ENCODE measurements at regions not wholly inside any gene's neighbourhood (a gene's known extent, or its start where the extent isn't known, plus 50 kb on each side); places are given as distances from the start of the nearest gene placed in this dataset.
"Not testable (repeated sequence)": the region's sequence is repeated elsewhere in the genome, so short reads cannot be mapped to it uniquely, and the experiment has no call there.

DNA sequence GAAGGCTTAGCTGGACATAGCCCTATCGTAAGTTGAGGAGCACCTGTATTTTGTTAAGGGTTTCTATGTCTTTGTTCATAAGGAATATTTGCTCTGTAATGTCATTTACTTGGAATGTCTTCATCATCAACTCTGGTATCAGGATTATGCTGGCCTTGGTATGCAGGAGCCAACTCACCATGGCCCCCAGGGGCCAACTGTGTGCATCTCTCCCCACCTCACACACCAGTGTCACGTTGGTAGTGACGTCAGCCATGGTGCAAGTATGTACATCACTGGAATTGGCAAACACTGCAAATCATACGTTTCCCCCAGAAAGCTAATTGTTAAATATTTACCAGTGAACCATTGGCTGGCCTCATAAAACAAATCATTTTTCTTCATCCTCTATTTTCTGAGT lies 70.8 kb downstream of the YTHDF1 start:
- DNase-seq, result no peak

DNA sequence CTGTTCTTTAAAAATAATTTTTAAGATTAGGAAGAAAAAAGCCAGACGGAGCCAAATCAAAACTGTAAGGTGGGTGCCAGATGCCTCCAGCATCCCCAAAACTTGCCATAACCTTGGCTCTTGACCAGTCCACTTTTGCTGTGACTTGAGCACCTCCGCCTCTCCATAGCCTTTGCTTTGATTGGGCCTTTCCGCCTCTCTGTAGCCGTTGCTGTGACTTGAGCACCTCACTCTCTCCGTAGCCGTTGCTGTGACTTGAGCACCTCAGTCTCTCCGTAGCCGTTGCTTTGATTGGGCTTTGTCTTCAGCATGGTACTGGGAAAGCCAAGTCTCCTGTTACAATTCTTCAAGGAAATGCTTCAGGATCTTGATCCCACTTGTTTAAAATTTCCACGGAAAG lies 73.0 kb downstream of the YTHDF1 start:
- no peak for DNase-seq

DNA sequence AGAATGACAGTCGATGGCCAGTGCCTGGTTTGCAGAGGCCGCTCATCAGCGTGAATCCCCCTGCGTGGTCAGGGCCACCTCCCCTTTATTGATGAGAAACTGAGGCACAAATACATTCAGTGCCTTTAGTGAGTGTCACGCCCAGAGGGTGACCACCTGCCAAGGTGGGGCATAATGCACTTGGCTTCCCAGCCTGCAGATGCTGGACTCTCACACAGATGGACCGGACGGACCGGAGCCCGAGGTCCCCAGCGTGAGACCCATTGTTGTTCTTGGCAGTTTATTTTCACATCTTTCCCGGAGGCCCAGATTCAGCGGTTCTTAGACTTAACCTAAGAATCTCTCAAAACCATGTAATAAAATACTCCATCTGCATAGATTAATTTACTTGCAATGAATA lies 74.4 kb downstream of the YTHDF1 start:
- no peak for DNase-seq

DNA sequence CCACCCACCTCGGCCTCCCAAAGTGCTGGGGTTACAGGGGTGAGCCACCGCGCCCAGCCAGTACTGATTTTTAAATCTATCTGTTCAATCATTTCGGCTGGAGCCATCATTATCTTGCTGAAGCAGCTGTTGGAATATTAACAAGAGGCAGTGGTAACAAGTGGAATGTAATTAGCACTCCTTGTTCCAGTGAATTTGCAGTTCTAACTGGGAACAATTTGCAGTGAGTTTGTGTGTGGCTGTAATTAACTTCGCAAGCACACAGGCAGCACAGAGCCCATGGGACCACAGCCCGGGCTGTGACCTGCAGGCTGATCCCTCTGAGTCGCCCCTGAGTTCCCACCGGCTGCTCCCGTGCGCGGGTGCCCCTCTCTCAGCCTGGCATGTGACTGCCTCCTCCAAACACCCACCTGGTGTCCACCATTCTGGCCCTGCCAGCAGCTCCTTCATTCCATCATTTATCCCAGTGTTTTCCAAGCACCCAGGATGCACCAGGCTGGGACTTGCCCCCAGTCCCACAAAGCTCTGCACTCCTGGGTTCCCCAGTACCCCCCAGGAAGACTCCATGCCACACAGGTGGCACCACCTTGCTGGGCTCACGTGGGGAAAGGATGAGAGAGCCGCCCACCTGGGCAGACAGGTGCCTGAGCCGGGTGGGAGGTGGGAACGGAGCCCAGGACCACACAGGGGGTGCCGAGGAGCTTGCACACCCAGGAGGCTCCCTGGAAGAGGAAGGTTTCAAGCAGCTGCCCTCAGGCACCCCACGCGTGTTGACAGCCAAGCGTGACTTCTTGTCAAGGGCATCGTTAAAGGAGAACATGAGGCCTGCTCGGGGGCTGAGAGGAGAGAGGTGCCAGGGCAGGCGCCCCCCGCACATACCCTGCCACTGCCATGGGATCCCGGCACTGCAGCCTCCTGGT lies 75.2 kb downstream of the YTHDF1 start:
- DNase-seq, result no peak

DNA sequence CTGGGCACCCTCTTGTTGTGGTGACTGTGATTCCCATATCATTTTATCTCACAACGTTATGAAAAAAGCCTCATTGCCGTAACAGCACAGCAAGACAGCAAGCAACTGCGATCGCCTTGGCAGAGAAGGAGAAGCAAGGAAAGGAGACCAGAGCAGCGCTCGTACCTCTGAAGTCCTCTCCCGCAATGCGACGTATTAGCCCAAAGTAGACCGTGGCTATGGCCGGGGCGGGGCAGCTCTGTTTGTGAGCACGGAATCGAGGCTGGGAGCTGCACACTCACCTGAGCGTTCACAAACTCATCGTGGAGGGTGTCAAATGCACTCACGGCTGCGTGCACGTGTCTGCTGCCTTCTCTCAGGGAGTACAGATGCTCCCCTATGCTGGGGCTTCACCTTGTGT lies 76.1 kb downstream of the YTHDF1 start:
- DNase-seq, result no peak

DNA sequence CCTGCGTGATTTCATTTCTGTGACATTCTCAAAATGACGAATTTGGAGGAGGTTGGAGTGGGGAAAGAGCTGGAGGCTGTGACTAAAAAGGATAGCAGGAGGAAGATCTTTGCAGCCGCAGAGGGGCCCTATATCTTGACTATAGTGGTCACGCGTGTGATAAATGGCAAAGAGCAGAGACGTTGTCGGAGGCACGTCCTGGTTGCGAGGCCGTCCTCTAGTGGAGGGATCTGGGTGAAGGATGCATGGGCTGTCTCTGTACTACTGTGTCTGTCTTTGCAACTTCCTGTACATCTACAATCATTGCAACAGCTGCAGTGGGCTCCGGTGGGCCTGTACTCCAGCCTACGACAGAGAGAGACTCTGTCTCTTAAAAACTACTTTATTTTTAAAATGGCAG lies 76.6 kb downstream of the YTHDF1 start:
- no peak for DNase-seq

DNA sequence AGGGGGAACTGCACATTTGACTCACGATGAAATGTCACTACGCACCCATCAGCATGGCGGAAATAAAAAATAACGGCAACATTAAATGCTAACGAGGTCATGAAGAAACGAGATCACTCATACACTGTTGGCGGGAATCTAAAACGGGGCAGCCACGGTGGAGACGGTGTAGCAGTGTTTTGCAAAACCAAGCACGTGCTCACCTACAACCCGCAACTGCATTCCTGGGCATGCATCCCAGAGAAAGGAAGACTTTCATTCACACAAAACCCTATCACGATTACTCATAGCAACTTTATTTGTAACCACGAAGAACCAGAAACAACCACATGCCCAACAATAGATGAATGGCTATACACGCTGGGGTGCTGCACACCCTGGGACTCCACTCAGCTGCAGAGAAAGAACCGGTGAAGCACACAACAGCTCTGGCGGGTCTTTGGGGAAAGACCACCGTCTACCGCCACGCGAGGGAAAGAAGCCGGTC lies 77.0 kb downstream of the YTHDF1 start:
- DNase-seq, result no peak

DNA sequence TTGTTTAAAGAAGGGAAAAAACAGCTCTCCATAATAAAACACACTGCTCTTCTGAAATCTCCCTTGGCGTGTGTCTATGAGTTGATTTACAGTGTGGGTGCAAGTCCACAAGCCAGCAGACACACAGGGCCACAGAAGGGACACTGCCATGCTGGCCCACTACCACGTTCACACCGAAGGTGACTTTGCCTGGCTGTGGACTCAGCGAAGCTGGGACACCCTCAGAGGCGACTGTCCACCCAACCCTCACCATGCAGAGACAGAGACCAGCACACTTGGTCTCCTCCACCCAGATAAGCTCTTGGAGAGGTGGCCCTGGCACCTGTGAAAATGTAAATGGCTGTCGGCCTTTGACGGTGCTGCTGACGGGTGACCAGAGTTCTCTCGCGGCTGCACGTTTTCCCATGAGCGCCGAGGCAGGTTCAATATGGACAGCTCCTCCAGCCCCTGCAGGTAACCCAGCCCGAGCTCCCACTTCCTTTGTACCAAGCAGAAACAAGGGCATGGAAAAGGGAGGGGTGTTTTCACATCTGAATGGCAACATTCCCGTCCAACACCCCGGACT lies 78.0 kb downstream of the YTHDF1 start:
- no peak for DNase-seq

DNA sequence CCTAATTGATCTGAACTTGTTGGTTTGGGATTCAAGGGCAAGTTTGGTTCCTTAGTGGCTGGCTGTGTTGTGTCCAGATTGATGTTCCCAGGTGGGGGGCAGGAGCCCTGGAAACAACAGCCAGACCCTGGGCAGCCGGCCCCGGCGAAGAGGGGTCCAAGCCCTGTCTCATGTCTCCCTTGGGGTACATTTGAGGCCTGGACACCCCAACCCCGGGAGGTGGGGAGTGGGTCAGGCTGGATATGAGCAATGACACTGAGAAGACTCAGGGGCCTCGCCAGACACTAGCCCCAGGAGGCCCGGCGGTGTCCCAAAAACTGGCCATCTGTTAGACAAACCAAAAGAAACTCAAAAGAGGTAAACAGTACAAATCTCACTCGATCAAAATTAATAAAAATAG lies 79.6 kb downstream of the YTHDF1 start:
- DNase-seq, result no peak

DNA sequence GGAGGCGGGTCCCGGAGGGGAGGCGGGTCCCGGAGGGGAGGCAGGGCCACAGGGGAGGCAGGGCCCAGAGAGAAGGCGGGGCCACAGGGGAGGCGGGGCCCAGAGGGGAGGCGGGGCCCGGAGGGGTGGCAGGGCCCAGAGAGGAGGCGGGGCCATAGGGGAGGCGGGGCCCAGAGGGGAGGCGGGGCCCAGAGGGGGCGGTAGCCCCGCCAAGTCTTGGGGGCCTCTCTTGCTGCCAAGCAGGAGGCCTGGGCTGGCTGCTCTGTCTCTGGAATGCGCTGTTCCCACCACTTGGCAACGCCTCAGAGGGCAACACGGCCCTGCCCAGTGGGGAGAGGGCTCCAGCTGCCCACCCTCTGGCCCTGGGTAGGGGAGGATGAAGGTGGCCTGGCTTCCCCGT lies 80.5 kb downstream of the YTHDF1 start:
- no peak for DNase-seq

DNA sequence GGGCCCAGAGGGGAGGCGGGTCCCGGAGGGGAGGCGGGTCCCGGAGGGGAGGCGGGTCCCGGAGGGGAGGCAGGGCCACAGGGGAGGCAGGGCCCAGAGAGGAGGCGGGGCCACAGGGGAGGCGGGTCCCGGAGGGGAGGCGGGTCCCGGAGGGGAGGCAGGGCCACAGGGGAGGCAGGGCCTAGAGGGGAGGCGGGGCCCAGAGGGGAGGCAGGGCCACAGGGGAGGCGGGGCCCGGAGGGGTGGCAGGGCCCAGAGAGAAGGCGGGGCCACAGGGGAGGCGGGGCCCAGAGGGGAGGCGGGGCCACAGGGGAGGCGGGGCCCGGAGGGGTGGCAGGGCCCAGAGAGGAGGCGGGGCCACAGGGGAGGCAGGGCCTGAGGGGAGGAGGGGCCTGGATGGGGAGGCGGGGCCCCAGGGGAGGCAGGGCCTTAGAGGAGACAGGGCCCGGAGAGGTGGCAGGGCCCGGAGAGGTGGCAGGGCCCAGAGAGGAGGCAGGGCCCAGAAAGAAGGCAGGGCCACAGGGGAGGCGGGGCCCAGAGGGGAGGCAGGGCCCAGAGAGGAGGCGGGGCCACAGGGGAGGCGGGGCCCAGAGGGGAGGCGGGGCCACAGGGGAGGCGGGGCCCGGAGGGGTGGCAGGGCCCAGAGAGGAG lies 81.1 kb downstream of the YTHDF1 start:
- not testable (repeated sequence) for DNase-seq

DNA sequence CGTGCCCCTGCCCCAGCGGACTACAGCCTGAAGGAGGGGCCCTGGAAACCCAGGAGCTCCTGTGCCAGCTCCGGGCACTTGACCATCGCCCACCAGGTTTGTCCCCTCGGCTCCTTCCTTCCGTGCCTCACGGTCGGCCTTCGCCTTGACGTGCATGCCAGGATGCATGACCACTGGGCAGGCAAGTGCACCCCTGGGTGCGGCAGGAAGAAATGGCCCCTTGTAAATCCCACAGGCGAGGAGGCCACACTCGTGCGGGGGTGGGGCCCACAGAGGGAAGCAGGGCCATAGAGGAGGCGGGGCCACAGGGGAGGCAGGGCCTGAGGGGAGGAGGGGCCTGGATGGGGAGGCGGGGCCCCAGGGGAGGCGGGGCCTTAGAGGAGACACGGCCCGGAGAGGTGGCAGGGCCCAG lies 81.7 kb downstream of the YTHDF1 start:
- no peak for DNase-seq

DNA sequence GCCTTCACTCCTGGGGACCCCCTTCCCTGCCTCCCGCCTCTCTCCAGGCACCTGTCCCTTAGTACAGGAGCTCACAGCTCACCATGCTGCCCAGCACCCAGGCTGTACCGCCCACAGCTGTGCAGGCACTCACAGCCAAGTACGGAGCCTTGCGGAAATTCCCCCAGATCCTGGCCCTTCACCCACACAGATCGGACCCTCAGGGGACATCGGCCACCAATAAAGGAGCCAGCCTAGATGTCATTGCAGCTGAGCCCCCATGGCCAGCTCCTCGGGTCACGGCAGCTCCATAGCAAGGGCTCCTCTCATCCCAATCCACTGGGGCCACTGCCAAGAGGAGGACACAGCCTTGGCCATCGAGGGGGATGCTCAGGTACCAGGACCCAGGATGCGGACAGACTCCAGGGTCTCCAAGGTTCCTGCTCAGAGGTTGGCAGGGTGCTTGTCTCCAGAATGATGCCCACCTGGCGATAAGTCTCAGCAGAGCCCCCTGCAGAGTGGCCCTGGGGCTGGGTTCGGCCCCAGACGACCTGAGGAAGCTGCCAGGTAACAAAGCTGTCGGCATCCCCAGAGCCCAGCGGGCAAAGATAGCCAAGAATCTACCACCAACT lies 82.3 kb downstream of the YTHDF1 start:
- DNase-seq, result no peak

DNA sequence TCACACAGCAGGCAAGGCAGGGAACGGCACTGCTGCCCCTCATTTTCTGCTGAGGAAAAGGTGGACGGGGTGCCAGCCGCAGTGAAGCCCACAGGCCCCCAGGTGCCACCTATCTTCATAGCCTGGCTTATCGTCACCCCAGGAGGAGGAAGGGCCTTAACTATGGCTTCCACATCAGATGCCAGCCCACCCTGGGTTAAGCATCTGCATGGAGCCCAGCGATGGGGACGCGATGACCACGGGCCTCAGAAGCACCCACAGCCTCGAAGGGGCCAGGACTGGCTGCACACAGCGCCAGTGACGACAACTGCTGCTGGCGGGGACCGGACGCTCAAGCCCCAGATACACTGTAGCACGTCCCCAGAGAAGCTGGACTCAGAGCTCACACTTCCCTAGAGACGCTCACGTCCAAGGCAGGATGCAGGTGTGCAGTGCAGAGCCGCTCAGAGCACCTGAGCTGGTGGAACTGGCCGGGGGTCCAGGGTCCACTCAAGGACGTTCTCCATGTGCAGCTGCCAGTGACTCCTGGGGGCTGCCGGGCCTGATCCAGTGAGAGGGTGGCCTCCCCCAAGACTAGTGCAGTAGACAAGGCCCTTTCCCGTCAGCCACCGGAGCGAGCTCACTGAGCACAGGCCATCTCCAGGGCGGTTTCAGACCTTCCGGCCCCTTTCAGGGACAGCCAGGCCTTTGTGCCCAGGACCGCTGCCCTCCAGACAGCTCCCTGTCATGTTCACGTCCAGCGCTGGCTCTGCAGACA lies 83.0 kb downstream of the YTHDF1 start:
- DNase-seq, result no peak

DNA sequence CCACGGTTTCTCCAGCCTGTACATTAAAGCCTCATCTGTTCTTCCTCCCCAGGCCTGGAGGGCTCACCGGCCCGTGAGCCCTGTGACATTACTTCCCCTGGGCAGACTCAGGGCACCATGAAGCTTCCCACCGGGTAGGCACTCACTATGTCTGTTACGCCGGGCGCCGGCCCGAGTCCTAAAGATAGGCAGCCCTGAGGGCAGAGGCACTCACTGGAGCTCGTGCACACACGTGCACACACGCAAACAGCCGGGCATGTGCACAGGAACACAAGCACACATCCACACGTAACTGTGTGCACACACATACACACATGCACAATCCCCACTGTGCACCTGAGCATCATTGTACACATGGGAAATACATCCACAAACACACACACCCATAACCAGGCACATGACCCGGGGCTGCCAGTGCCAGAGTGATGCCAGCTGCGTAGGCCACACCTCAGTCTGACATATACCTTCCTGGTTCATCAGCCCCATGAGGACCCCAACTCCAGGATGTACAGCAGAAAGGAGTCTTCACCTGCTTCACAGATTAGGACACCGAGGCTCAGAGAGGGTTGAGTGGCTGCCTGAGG lies 83.7 kb downstream of the YTHDF1 start:
- no peak for DNase-seq

DNA sequence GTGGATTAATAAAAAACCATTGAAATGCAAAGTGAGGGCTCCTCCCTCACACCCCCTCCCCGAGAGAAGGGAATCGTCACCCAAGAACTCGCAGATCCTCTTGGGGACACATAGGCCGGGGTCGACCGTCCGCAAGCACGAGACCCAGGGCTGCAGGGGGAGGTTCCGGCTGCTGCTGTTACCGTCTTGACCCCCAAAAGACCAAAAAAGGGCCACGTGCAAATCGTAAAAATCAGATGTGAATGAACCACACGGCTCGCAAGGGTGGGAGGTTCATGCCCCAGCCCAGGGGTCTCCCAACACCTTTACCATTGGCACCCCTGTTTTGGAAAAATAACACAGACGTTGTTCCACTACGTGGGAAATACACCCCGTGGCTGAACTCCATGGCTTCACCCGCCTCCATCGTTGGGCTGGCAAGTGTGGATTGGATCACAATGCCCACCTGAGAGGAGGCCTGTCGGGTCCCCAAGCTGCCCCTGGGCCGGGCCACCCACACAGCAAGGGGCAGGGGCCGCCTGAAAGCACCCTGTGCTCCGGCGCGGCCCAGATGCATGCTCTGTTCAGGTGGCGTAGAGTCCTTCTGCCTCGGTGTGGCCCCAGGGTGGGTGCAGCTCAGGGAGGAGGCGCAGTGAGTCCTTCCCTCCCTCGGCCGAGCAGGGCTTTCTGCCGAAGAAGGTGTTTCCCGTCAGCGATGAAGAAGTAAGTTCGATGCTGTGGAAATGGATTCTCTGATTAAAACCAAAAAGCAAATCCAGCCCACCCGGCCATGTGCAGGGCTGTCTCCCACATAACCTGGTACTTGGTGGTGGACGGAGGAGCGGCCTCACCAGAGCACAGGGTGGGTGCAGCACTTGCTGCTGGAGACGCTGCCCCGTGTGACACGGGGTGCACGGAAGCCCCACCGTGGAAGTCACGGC lies 85.0 kb downstream of the YTHDF1 start:
- DNase-seq, result no peak

DNA sequence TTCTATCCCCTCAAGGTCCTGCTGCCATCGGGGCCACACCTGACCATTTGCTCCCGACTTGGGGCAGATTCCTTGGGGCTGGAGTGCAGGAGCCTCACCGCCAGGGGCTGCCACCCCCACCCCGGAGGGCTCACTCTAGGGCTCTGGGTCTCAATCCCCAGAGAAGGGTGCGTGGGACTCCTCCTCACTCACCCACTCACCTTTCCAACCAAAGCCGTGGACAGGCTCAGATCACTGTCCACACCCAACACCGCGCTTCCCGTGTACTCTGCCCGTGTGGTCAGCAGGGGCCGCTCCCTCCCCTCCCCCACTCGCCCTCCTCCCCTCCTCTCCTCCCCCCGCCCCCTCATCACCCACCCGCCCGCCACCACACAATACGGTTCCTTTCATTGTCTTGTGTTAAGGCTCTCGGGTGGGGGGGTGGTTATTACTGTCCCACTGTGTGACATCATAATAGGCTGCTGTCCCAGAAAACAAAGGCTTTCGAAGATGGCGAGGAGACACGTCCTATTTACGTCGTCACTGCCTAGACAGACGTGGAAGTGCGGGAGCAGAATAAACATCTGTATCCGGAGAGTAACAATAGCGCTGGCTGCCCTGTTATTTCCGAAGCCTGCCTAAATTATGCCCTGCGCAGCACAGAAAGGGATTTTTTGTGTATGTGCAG lies 85.8 kb downstream of the YTHDF1 start:
- DNase-seq, result no peak

DNA sequence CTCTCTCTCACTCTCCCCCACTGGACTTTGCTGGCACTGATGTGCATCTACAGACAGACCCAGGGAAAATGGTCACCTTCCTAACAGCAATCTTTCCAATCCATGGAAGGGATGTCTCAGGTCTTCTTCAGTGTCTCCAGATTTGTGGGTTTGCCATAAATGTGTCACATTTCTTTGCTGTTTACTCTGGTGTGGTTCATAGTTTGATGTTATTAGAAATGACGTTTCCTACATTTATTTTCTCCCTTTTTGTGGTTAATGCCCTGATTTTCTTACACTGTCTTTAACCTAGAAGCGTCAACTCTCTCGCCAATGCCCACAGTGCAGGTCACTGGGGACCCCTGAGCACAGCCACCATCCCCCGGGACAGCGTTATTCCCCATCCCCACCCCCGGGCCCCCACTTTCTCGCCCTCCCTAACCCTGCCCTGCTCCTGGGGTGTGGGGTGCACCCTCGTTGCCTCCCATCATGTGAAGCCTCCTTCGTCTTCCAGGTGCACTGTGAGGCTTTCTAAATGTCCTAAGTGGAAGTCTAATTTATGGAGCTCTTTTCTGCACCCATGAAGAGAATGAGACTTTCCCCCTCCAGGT lies 86.5 kb downstream of the YTHDF1 start:
- DNase-seq, result no peak

DNA sequence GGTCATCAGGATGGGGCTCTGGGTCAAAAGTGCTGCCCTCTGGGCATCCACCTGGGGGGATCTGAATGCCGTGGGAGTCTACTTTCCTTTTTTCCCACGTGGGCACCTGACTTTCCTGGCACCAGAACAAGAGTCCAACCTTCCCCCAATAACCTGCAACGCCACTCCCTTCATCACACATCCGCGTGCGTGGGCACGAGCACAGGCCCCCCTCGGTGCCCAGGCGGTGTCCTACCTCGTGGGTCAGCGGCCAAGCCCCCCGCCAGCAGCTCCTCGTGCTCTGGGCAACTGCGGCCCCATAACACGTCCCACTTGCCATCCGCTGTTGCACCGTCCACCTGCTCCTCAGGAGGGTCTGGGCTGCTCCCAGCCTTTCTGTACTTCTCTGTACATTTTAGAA lies 87.0 kb downstream of the YTHDF1 start:
- DNase-seq, result no peak

DNA sequence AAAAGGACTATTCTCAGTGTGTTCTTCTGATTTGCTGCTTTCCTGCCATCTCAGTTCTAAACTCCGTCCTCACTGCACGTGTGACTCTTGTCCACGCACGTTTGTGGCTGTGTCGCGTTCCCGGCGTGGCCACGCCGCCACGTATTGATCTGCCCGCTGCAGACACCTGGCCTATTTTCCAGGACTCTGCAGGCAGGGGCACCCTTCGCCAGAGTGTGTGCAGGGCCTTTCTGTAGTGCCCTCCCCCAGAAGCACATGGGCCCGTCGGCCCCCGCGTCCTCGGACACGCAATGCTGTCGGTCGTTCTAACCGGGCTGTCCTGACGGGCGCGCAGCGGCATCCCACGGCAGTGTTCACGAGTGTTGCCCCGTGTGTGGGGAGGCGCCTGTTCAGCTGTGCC lies 87.6 kb downstream of the YTHDF1 start:
- no peak for DNase-seq

All from NCI-H1105 (cell line).